SK-N-SH (cell line): ENCODE measurements at regions not wholly inside any gene's neighbourhood (a gene's known extent, or its start where the extent isn't known, plus 50 kb on each side); places are given as distances from the start of the nearest gene placed in this dataset.

Experiments
- CTCF ChIP-seq: fragments of 200-600 bp; sonication (generic); IDR thresholded peaks from 2 replicates; pipeline ENCODE4 v1.6.1; 2017; ENCODE audit warnings: antibody characterized with exemption, mild to moderate bottlenecking, moderate library complexity
- GATA2 ChIP-seq: sonication (generic); formaldehyde crosslinking; IDR thresholded peaks from 2 replicates; pipeline ENCODE4 v1.5.0; 2020; ENCODE audit warnings: mild to moderate bottlenecking, missing genetic modification reagents
- MXI1 ChIP-seq: IDR thresholded peaks from 2 replicates; pipeline ENCODE4 v1.6.1; 2012; ENCODE audit warnings: mild to moderate bottlenecking, low read depth, low read length, improper control_type of control experiment
- RAD21 ChIP-seq: IDR thresholded peaks from 2 replicates; pipeline ENCODE4 v1.6.1; 2012; ENCODE audit warnings: mild to moderate bottlenecking, low read length
- RCOR1 ChIP-seq: fragments of 150-350 bp; IDR thresholded peaks from 2 replicates; pipeline ENCODE4 v1.6.1; 2017; ENCODE audit warnings: antibody characterized with exemption, low read length
- RFX5 ChIP-seq: IDR thresholded peaks from 2 replicates; pipeline ENCODE4 v1.6.1; 2012; ENCODE audit warnings: mild to moderate bottlenecking, improper control_type of control experiment, low read length

DNA sequence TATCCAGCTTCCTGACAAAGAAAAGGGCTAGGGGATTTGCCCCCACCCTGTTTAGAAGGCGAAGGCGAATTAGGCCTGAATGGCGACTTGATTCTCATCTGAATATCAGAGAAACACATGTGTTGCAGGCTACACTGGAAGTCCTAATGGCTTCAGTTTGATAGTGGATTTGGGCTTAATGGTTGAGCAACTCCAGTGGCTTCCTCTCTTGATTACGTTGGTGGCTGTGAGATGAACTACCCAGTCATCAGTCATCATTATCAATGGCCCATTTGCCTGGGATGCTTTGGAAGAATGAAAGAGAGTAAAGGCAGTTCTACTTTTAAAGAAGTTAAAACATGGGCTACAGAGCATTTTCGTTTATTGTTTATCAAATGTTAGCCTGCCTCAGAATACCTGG lies 60.9 kb upstream of the IL1R1 start:
- TF ChIP-seq CTCF (no peak), RCOR1 (no peak), RFX5 (no peak), RAD21 (no peak), MXI1 (no peak), GATA2 (CRISPR knock-in tag) (no peak)
